Activated T-cell treated with anti-CD3 and anti-CD28 coated beads, Interleukin-2, amount 50 U/mL, for 72 hours (primary cell): ENCODE measurements at regions not wholly inside any gene's neighbourhood (a gene's known extent, or its start where the extent isn't known, plus 50 kb on each side); places are given as distances from the start of the nearest gene placed in this dataset.

Source experiments
- ATAC-seq, 2 donors: fragments of 150-1000 bp; cut with Tn5 transposase; replicated peaks in 1 of 2; 2 replicates each; pipeline ENCODE4 v1.10.0; 2021; ENCODE audit warnings: moderate library complexity in 2 of 2, mild to moderate bottlenecking in 1 of 2
- DNase-seq, 2 donors: peaks; one replicate each; pipeline ENCODE4 v3.0.0; 2021 to 2022; ENCODE audit warnings: mixed read lengths in 1 of 2
- H3K27ac Mint-ChIP-seq: one replicate; pipeline ENCODE4 v1.8.0; 2022; ENCODE audit warnings: mild to moderate bottlenecking, moderate library complexity, mixed read lengths
- H3K27me3 Mint-ChIP-seq: one replicate; pipeline ENCODE4 v1.8.0; 2022; ENCODE audit warnings: low read depth, mixed read lengths
- H3K36me3 Mint-ChIP-seq, 2 donors: one replicate each; pipeline ENCODE4 v1.8.0; 2022; ENCODE audit warnings: mixed read lengths in 2 of 2, mild to moderate bottlenecking in 1 of 2; ENCODE audit not compliant: insufficient read depth in 2 of 2
- H3K4me1 Mint-ChIP-seq: one replicate; pipeline ENCODE4 v1.8.0; 2022; ENCODE audit warnings: low read depth, mixed read lengths
- H3K4me3 Mint-ChIP-seq, 2 donors: one replicate each; pipeline ENCODE4 v1.8.0; 2022; ENCODE audit warnings: mild to moderate bottlenecking in 2 of 2, mixed read lengths in 2 of 2, moderate library complexity in 2 of 2
- H3K9me3 Mint-ChIP-seq, 2 donors: one replicate each; pipeline ENCODE4 v1.8.0; 2022; ENCODE audit warnings: mixed read lengths in 2 of 2

- Mint-ChIP-seq H3K27ac (no peak overlapping the region), H3K27me3 (no peaks in the 10 kb centered on the region), H3K4me1 (no peaks in the 10 kb centered on the region), H3K36me3 (no peaks in the 10 kb centered on the region), H3K9me3 (peaks cover 3 to 4% of the 10 kb centered on the region in 2 donors), H3K4me3 (no peak overlapping the region)
- DNase-seq (no peak), ATAC-seq (no peak)
Measured at GRCh38 chr4:28879900-28880299, 1840.3 kb upstream of the PCDH7 start.

- Mint-ChIP-seq H3K27ac (no peak overlapping the region), H3K4me1 (no peaks in the 10 kb centered on the region), H3K27me3 (no peaks in the 10 kb centered on the region), H3K36me3 (no peaks in the 10 kb centered on the region), H3K9me3 (peaks cover 0 to 3% of the 10 kb centered on the region in 2 donors), H3K4me3 (no peak overlapping the region)
- no peak for DNase-seq
- no peak for ATAC-seq
Measured at GRCh38 chr4:28883211-28883610, 1837.0 kb upstream of the PCDH7 start.

GRCh38 chr4:28886934-28887333, 1833.2 kb upstream of the PCDH7 start:
- H3K9me3 Mint-ChIP-seq = peaks cover 2 to 6% of the 10 kb centered on the region in 2 donors
- no peak overlapping the region for H3K4me3 Mint-ChIP-seq
- no peaks in the 10 kb centered on the region for H3K36me3 Mint-ChIP-seq
- H3K4me1 Mint-ChIP-seq = no peaks in the 10 kb centered on the region
- DNase-seq = no peak
- no peak overlapping the region for H3K27ac Mint-ChIP-seq
- ATAC-seq = no peak
- H3K27me3 Mint-ChIP-seq = no peaks in the 10 kb centered on the region

- H3K9me3 Mint-ChIP-seq = peaks cover 5 to 6% of the 10 kb centered on the region in 2 donors
- no peaks in the 10 kb centered on the region for H3K27me3 Mint-ChIP-seq
- no peak for DNase-seq
- H3K36me3 Mint-ChIP-seq = peaks cover 0 to 1% of the 10 kb centered on the region in 2 donors
- H3K4me3 Mint-ChIP-seq = no peak overlapping the region
- no peak overlapping the region for H3K27ac Mint-ChIP-seq
- ATAC-seq = no peak
- H3K4me1 Mint-ChIP-seq = no peaks in the 10 kb centered on the region
Measured at GRCh38 chr4:28890949-28891775, 1829.0 kb upstream of the PCDH7 start.

- Mint-ChIP-seq H3K4me3 (no peak overlapping the region), H3K4me1 (no peaks in the 10 kb centered on the region), H3K27ac (no peak overlapping the region), H3K27me3 (no peaks in the 10 kb centered on the region), H3K36me3 (no peaks in the 10 kb centered on the region), H3K9me3 (peaks cover 4 to 8% of the 10 kb centered on the region in 2 donors)
- DNase-seq (no peak), ATAC-seq (no peak)
Measured at GRCh38 chr4:28913466-28913865, 1806.7 kb upstream of the PCDH7 start.

- H3K9me3 Mint-ChIP-seq = peaks cover 3 to 8% of the 10 kb centered on the region in 2 donors
- H3K27ac Mint-ChIP-seq = no peak overlapping the region
- ATAC-seq = no peak
- H3K4me3 Mint-ChIP-seq = no peak overlapping the region
- H3K27me3 Mint-ChIP-seq = no peaks in the 10 kb centered on the region
- no peaks in the 10 kb centered on the region for H3K4me1 Mint-ChIP-seq
- no peak for DNase-seq
- H3K36me3 Mint-ChIP-seq = no peaks in the 10 kb centered on the region
Measured at GRCh38 chr4:28916585-28916984, 1803.6 kb upstream of the PCDH7 start.

- no peak for ATAC-seq
Measured at GRCh38 chr4:28918871-28919270, 1801.3 kb upstream of the PCDH7 start.

GRCh38 chr4:28921886-28922285, 1798.3 kb upstream of the PCDH7 start:
- Mint-ChIP-seq H3K4me3 (no peak overlapping the region), H3K9me3 (peaks cover 8% of the 10 kb centered on the region in 2 donors), H3K36me3 (no peaks in the 10 kb centered on the region), H3K4me1 (no peaks in the 10 kb centered on the region), H3K27ac (no peak overlapping the region), H3K27me3 (no peaks in the 10 kb centered on the region)
- DNase-seq (no peak), ATAC-seq (no peak)

More at GRCh38 chr4:28918871-28919270, 1801.3 kb upstream of the PCDH7 start:
- DNase-seq = no peak
- Mint-ChIP-seq H3K4me1 (no peaks in the 10 kb centered on the region), H3K27ac (no peak overlapping the region), H3K27me3 (no peaks in the 10 kb centered on the region), H3K4me3 (no peak overlapping the region), H3K36me3 (no peaks in the 10 kb centered on the region), H3K9me3 (peaks cover 3 to 8% of the 10 kb centered on the region in 2 donors)

GRCh38 chr4:28926156-28926555, 1794.0 kb upstream of the PCDH7 start:
- Mint-ChIP-seq H3K27ac (no peak overlapping the region), H3K36me3 (no peaks in the 10 kb centered on the region), H3K4me3 (no peak overlapping the region), H3K9me3 (peaks cover 4 to 6% of the 10 kb centered on the region in 2 donors), H3K27me3 (no peaks in the 10 kb centered on the region), H3K4me1 (no peaks in the 10 kb centered on the region)
- no peak for ATAC-seq
- DNase-seq = no peak

- Mint-ChIP-seq H3K9me3 (peaks cover 7 to 13% of the 10 kb centered on the region in 2 donors), H3K4me1 (no peaks in the 10 kb centered on the region), H3K27me3 (no peaks in the 10 kb centered on the region), H3K27ac (no peak overlapping the region), H3K36me3 (no peaks in the 10 kb centered on the region), H3K4me3 (no peak overlapping the region)
- DNase-seq (no peak), ATAC-seq (no peak)
Measured at GRCh38 chr4:28942631-28943030, 1777.5 kb upstream of the PCDH7 start.

GRCh38 chr4:28947374-28947773, 1772.8 kb upstream of the PCDH7 start:
- no peak for ATAC-seq
- H3K27ac Mint-ChIP-seq = no peak overlapping the region
- DNase-seq = no peak
- no peaks in the 10 kb centered on the region for H3K36me3 Mint-ChIP-seq
- no peaks in the 10 kb centered on the region for H3K4me1 Mint-ChIP-seq
- no peak overlapping the region for H3K4me3 Mint-ChIP-seq
- peaks cover 2 to 5% of the 10 kb centered on the region in 2 donors for H3K9me3 Mint-ChIP-seq
- H3K27me3 Mint-ChIP-seq = no peaks in the 10 kb centered on the region

GRCh38 chr4:28948501-28948900, 1771.7 kb upstream of the PCDH7 start:
- H3K27me3 Mint-ChIP-seq = no peaks in the 10 kb centered on the region
- no peak for DNase-seq
- no peaks in the 10 kb centered on the region for H3K36me3 Mint-ChIP-seq
- no peak overlapping the region for H3K4me3 Mint-ChIP-seq
- H3K9me3 Mint-ChIP-seq = peaks cover 0 to 2% of the 10 kb centered on the region in 2 donors
- no peak overlapping the region for H3K27ac Mint-ChIP-seq
- no peak for ATAC-seq
- no peaks in the 10 kb centered on the region for H3K4me1 Mint-ChIP-seq

- Mint-ChIP-seq H3K9me3 (peaks cover 6% of the 10 kb centered on the region in 2 donors), H3K27ac (no peak overlapping the region), H3K36me3 (no peaks in the 10 kb centered on the region), H3K4me3 (no peak overlapping the region), H3K27me3 (no peaks in the 10 kb centered on the region), H3K4me1 (no peaks in the 10 kb centered on the region)
- DNase-seq (no peak), ATAC-seq (no peak)
Measured at GRCh38 chr4:28966982-28967381, 1753.2 kb upstream of the PCDH7 start.
